ENCODE measurements at regions not wholly inside any gene's neighbourhood (a gene's known extent, or its start where the extent isn't known, plus 50 kb on each side); places are given as distances from the start of the nearest gene placed in this dataset.

DNA sequence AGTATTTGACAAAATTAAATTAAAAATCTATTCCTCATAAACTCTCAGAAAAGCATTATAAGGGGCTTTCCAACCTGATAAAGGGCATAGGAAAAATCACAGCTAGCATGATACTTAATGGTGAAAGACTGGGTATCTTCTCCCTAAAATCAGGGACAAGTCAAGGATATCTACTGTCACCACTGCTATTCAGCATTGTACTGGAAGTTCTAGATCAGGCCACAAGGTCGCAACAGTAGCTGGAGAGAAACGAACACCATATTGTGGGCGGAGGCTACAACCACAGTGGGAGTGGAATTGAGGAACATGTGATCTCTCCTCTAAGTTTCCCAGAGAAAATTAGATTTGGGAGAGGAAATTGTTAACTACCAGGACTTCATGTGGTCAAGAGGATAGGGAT is 70.0 kb upstream of the NAMPT start:
- TF ChIP-seq, protein P1, sequence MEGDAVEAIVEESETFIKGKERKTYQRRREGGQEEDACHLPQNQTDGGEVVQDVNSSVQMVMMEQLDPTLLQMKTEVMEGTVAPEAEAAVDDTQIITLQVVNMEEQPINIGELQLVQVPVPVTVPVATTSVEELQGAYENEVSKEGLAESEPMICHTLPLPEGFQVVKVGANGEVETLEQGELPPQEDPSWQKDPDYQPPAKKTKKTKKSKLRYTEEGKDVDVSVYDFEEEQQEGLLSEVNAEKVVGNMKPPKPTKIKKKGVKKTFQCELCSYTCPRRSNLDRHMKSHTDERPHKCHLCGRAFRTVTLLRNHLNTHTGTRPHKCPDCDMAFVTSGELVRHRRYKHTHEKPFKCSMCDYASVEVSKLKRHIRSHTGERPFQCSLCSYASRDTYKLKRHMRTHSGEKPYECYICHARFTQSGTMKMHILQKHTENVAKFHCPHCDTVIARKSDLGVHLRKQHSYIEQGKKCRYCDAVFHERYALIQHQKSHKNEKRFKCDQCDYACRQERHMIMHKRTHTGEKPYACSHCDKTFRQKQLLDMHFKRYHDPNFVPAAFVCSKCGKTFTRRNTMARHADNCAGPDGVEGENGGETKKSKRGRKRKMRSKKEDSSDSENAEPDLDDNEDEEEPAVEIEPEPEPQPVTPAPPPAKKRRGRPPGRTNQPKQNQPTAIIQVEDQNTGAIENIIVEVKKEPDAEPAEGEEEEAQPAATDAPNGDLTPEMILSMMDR (IDR thresholded peaks at IDR 0.05): no peak
- TF ChIP-seq POLR2A (IDR thresholded peaks at IDR 0.05) (no peak), POLR2AphosphoS5 (IDR thresholded peaks at IDR 0.05) (no peak)
